Glutamatergic neuron (in vitro differentiated cells): ENCODE measurements at regions not wholly inside any gene's neighbourhood (a gene's known extent, or its start where the extent isn't known, plus 50 kb on each side); places are given as distances from the start of the nearest gene placed in this dataset.

ENCODE experiments used
- DNase-seq: peaks from one replicate; pipeline ENCODE4 v3.0.0; 2022
- H3K27ac Mint-ChIP-seq: one replicate; pipeline ENCODE4 v1.8.0; 2020; ENCODE audit warnings: mild to moderate bottlenecking, mixed read lengths, inconsistent platforms; ENCODE audit not compliant: unreplicated experiment
- H3K27me3 Mint-ChIP-seq: one replicate; pipeline ENCODE4 v1.8.0; 2020; ENCODE audit warnings: mild to moderate bottlenecking, moderate library complexity, mixed read lengths, inconsistent platforms; ENCODE audit not compliant: unreplicated experiment
- H3K36me3 Mint-ChIP-seq: one replicate; pipeline ENCODE4 v1.8.0; 2020; ENCODE audit warnings: mild to moderate bottlenecking, mixed read lengths, inconsistent platforms; ENCODE audit not compliant: unreplicated experiment
- H3K4me1 Mint-ChIP-seq: one replicate; pipeline ENCODE4 v1.8.0; 2020; ENCODE audit warnings: mild to moderate bottlenecking, low read depth, mixed read lengths, inconsistent platforms; ENCODE audit not compliant: unreplicated experiment
- H3K4me3 Mint-ChIP-seq: one replicate; pipeline ENCODE4 v1.8.0; 2020; ENCODE audit warnings: mild to moderate bottlenecking, mixed read lengths, inconsistent platforms; ENCODE audit not compliant: unreplicated experiment
- H3K9me3 Mint-ChIP-seq: one replicate; pipeline ENCODE4 v1.8.0; 2020; ENCODE audit warnings: mild to moderate bottlenecking, moderate library complexity, mixed read lengths, inconsistent platforms; ENCODE audit not compliant: unreplicated experiment
- TF ChIP-seq, protein P1 (sequence below): fragments of 200-600 bp; sonication (generic); IDR thresholded peaks from one replicate; pipeline ENCODE4 v1.5.0; 2021; ENCODE audit not compliant: partially characterized antibody, unreplicated experiment

DNA sequence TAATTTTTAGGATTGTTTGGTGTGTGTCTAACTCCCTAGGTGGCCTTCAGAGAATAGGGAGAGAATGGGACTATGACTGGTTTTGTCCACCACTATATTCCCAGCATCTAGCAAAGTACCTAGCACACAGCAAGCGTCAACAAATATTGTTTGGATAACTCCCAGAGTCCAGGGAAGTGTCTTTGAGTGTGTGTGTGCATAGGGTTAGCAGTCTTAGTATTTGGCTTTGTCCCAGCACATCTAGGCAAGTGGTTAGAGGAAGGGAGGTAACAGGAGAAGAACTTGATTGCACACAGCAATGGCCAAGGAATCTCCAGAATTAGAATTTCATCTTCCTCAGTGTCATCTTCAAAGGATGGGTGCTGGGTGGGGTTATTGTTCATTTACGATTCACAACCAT, 385.4 kb upstream of the CDH5 start:
- no peaks in the 10 kb centered on the region for H3K36me3 Mint-ChIP-seq
- no peak overlapping the region for H3K4me3 Mint-ChIP-seq
- no peak overlapping the region for H3K27ac Mint-ChIP-seq
- no peaks in the 10 kb centered on the region for H3K4me1 Mint-ChIP-seq
- no peak for DNase-seq
- TF ChIP-seq, protein P1, sequence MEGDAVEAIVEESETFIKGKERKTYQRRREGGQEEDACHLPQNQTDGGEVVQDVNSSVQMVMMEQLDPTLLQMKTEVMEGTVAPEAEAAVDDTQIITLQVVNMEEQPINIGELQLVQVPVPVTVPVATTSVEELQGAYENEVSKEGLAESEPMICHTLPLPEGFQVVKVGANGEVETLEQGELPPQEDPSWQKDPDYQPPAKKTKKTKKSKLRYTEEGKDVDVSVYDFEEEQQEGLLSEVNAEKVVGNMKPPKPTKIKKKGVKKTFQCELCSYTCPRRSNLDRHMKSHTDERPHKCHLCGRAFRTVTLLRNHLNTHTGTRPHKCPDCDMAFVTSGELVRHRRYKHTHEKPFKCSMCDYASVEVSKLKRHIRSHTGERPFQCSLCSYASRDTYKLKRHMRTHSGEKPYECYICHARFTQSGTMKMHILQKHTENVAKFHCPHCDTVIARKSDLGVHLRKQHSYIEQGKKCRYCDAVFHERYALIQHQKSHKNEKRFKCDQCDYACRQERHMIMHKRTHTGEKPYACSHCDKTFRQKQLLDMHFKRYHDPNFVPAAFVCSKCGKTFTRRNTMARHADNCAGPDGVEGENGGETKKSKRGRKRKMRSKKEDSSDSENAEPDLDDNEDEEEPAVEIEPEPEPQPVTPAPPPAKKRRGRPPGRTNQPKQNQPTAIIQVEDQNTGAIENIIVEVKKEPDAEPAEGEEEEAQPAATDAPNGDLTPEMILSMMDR: no peak
- peaks cover 1% of the 10 kb centered on the region for H3K9me3 Mint-ChIP-seq
- H3K27me3 Mint-ChIP-seq: peaks cover 2% of the 10 kb centered on the region

GRCh38 chr16:65975049-65975708, 391.3 kb upstream of the CDH5 start:
- Mint-ChIP-seq H3K27ac (no peak overlapping the region), H3K4me1 (no peaks in the 10 kb centered on the region), H3K36me3 (no peaks in the 10 kb centered on the region), H3K4me3 (no peak overlapping the region), H3K9me3 (peaks cover 3% of the 10 kb centered on the region), H3K27me3 (peaks cover 2% of the 10 kb centered on the region)
- DNase-seq: no peak
- TF ChIP-seq, protein P1: no peak

DNA sequence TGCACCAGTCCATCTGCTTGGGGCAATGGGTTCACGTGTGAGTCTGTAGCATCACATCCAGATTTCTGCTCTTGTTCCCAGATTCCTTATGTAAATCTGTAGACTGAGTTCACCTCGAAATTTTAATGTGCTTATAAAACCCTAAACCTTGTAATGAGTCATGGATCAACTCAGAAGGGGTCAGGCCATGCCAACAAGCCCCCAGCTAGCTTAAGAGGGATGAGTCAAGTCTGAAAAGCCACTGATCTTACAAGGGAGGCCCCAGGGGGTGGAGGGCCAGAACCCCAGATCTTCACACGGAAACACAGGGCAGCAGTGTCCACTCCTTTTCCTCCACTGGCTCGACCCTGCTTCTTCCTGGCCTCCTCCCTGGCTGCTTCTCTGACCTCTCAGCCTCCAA, 399.1 kb upstream of the CDH5 start:
- no peaks in the 10 kb centered on the region for H3K4me1 Mint-ChIP-seq
- H3K27ac Mint-ChIP-seq: no peak overlapping the region
- no peaks in the 10 kb centered on the region for H3K9me3 Mint-ChIP-seq
- TF ChIP-seq, protein P1: no peak
- DNase-seq: no peak
- peaks cover 5% of the 10 kb centered on the region for H3K27me3 Mint-ChIP-seq
- H3K36me3 Mint-ChIP-seq: no peaks in the 10 kb centered on the region
- H3K4me3 Mint-ChIP-seq: no peak overlapping the region

DNA sequence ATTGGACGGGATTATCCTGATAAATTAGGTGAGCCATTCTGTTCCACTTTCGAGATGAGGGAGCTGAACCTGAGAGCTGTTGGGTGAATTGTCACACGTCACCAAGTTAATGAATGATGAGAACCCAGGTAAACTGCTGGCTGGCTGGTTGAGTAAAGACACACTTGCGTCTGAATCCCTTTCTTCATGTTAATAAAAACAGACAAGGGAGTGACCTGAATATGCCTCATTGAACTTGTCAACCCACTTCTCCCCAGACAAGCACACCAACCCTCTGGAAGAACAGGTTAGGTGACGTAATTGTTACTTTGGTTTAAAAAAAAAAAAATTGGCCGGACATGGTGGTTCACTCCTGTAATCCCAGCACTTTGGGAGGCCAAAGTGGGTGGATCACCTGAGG, 400.9 kb upstream of the CDH5 start:
- Mint-ChIP-seq H3K27me3 (peaks cover 5% of the 10 kb centered on the region), H3K9me3 (peaks cover 2% of the 10 kb centered on the region), H3K36me3 (no peaks in the 10 kb centered on the region)

GRCh38 chr16:65964752-65965151, 401.7 kb upstream of the CDH5 start:
- Mint-ChIP-seq H3K4me1 (no peaks in the 10 kb centered on the region), H3K4me3 (no peak overlapping the region), H3K9me3 (peaks cover 2% of the 10 kb centered on the region), H3K27ac (no peak overlapping the region), H3K36me3 (no peaks in the 10 kb centered on the region), H3K27me3 (peaks cover 5% of the 10 kb centered on the region)
- TF ChIP-seq, protein P1: no peak
- DNase-seq: no peak

More for the DNA sequence above, 400.9 kb upstream of the CDH5 start:
- no peaks in the 10 kb centered on the region for H3K4me1 Mint-ChIP-seq
- no peak for DNase-seq
- TF ChIP-seq, protein P1: no peak
- H3K27ac Mint-ChIP-seq: no peak overlapping the region
- no peak overlapping the region for H3K4me3 Mint-ChIP-seq
